Cardiac muscle cell (in vitro differentiated cells and primary cell): ENCODE measurements at regions not wholly inside any gene's neighbourhood (a gene's known extent, or its start where the extent isn't known, plus 50 kb on each side); places are given as distances from the start of the nearest gene placed in this dataset.

Experiments used
- DNase-seq, 2 donors: peaks; one replicate each; pipeline versions ENCODE4 v3.0.0 to v3.0.0-alpha.2; 2010 to 2017; ENCODE audit warnings: low read depth in 1 of 2, low spot score in 1 of 2
- H3K27ac ChIP-seq: fragments of 200-600 bp; sonication (generic); 2 replicates; pipeline ENCODE4 v1.5.1; 2016
- H3K27me3 ChIP-seq: fragments of 200-600 bp; sonication (generic); 2 replicates; pipeline ENCODE4 v1.6.0; 2016; ENCODE audit warnings: control low read depth
- H3K36me3 ChIP-seq: fragments of 200-600 bp; sonication (generic); 2 replicates; pipeline ENCODE4 v1.5.1; 2016; ENCODE audit warnings: control low read depth
- H3K4me1 ChIP-seq: fragments of 200-600 bp; sonication (generic); 2 replicates; pipeline ENCODE4 v1.8.1; 2017; ENCODE audit warnings: low read depth, mild to moderate bottlenecking, mixed run types
- H3K4me3 ChIP-seq: fragments of 200-600 bp; sonication (generic); 2 replicates; pipeline ENCODE4 v1.5.1; 2016; ENCODE audit warnings: mild to moderate bottlenecking
- H3K9me3 ChIP-seq: fragments of 200-600 bp; sonication (generic); 2 replicates; pipeline ENCODE4 v1.5.1; 2017; ENCODE audit warnings: low read depth, mild to moderate bottlenecking, control low read depth
- TF ChIP-seq, protein P1 (sequence below): IDR thresholded peaks from 2 replicates; pipeline ENCODE4 v1.5.1; 2012; ENCODE audit warnings: low read depth, mild to moderate bottlenecking, low read length

DNA sequence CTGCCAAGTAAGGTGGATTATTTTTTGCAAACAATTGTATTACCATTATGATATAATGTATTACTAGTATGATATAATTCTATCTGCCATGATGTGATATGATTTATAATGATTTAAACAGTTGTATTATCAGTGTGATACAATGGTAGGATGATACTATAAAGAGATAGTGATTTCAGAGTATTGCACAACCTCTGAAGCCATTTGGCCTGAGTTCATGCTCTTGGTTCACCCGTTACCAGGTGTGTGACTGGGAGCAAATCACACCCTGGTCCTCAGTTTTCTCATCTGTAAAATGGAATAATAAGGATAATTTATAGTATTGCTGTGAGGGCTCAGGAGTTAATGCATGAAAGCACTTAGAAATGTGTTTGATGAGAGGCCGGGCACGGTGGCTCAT is 905.0 kb upstream of the RBFOX1 start:
- no peaks in the 10 kb centered on the region for H3K9me3 ChIP-seq
- TF ChIP-seq, protein P1, sequence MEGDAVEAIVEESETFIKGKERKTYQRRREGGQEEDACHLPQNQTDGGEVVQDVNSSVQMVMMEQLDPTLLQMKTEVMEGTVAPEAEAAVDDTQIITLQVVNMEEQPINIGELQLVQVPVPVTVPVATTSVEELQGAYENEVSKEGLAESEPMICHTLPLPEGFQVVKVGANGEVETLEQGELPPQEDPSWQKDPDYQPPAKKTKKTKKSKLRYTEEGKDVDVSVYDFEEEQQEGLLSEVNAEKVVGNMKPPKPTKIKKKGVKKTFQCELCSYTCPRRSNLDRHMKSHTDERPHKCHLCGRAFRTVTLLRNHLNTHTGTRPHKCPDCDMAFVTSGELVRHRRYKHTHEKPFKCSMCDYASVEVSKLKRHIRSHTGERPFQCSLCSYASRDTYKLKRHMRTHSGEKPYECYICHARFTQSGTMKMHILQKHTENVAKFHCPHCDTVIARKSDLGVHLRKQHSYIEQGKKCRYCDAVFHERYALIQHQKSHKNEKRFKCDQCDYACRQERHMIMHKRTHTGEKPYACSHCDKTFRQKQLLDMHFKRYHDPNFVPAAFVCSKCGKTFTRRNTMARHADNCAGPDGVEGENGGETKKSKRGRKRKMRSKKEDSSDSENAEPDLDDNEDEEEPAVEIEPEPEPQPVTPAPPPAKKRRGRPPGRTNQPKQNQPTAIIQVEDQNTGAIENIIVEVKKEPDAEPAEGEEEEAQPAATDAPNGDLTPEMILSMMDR, result no peak
- no peaks in the 10 kb centered on the region for H3K4me1 ChIP-seq
- DNase-seq, result no peak
- no peaks in the 10 kb centered on the region for H3K36me3 ChIP-seq
- H3K4me3 ChIP-seq, result no peak overlapping the region
- no peak overlapping the region for H3K27ac ChIP-seq
- H3K27me3 ChIP-seq, result no peaks in the 10 kb centered on the region

DNA sequence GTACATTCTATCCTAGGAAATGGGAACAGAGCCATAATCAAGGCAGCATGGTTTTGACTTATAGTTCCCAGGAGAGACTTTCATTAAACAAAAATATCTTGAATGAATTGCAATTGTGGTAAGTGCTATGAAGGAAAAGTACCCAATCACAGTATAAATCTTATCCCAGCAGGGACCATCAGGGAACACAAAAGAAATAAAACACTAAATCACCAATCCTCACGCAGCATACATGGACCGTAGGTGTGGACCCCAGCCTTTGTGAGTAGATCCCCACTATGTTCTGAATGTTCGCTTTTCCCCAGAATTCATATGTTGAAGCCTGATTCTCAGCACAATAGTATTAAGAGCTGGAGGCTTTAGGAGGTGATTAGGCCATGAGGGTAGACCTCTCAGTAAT is 925.0 kb upstream of the RBFOX1 start:
- no peak overlapping the region for H3K27ac ChIP-seq
- H3K4me1 ChIP-seq, result no peaks in the 10 kb centered on the region
- TF ChIP-seq, protein P1, result no peak
- H3K9me3 ChIP-seq, result no peaks in the 10 kb centered on the region
- no peak for DNase-seq
- no peaks in the 10 kb centered on the region for H3K27me3 ChIP-seq
- no peaks in the 10 kb centered on the region for H3K36me3 ChIP-seq
- no peak overlapping the region for H3K4me3 ChIP-seq

DNA sequence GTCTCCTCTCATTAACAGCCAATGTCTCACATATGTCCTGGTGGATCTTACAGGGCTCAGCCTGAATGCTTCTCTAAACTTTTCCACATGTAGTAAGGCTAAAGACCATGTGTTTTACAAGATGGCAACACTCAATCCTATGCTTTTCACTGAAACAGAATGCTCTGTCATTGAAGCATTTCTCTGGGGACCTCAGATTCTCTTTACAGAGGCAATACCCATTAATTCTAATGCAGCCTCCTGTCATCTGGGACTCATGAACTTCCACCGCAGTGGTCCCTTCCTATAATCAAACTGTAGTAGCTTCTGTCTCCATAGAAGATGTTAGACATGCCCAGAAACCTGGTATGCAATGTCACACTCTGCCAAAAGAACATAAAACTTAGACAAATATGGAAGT is 926.6 kb upstream of the RBFOX1 start:
- H3K27ac ChIP-seq, result no peak overlapping the region
- no peak for DNase-seq
- H3K9me3 ChIP-seq, result no peaks in the 10 kb centered on the region
- H3K4me1 ChIP-seq, result no peaks in the 10 kb centered on the region
- TF ChIP-seq, protein P1, result no peak
- H3K36me3 ChIP-seq, result no peaks in the 10 kb centered on the region
- no peak overlapping the region for H3K4me3 ChIP-seq
- H3K27me3 ChIP-seq, result no peaks in the 10 kb centered on the region

DNA sequence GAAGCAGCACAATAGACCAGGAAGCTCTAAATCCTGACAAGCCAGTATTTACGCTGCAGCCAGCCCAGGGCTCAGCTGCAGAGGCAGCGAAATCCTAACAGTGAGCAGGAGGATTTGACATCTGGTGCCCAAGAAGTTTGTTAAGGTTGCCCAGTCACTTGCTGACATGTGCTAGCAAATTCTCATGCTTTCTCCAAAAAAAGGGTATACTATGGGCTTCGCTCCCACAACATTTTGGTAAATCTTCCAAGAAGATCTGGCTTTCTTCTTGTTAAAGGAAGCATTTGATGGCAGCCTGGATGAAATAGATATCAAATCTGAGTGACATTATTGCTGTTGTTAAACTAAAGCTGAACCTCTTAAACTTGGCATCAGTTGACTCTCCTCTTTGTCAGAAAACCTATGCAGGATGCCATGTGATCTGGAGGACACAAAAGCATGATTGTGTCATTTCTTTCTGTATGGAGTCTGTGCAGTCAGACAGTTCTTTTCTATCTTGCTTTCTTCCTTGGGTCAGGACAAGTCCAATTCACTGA is 949.7 kb upstream of the RBFOX1 start:
- no peaks in the 10 kb centered on the region for H3K4me1 ChIP-seq
- DNase-seq, result no peak
- H3K27ac ChIP-seq, result no peak overlapping the region
- no peaks in the 10 kb centered on the region for H3K36me3 ChIP-seq
- H3K27me3 ChIP-seq, result no peaks in the 10 kb centered on the region
- H3K4me3 ChIP-seq, result no peak overlapping the region
- TF ChIP-seq, protein P1, result no peak
- no peaks in the 10 kb centered on the region for H3K9me3 ChIP-seq

DNA sequence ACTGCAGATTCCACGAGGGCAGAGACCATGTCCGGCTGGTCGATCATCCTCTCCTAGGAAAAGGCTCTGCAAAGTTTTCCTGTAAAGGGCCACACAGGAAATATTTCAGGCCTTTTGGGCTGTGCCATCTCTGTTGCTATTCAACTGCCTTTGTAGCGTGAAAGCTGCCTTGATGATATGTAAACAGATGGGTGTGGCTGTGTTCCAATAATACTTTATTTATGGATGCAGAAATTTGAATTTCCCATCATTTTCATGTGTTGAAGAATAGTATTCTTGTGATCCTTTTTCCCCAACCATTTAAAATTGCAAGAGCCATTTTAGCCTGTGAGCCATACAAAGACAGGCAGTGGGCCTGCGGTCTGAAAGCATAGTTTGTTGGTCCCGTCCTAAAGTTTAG is 950.7 kb upstream of the RBFOX1 start:
- DNase-seq, result no peak
- no peak overlapping the region for H3K4me3 ChIP-seq
- H3K36me3 ChIP-seq, result no peaks in the 10 kb centered on the region
- H3K4me1 ChIP-seq, result no peaks in the 10 kb centered on the region
- no peak overlapping the region for H3K27ac ChIP-seq
- no peaks in the 10 kb centered on the region for H3K27me3 ChIP-seq
- TF ChIP-seq, protein P1, result no peak
- H3K9me3 ChIP-seq, result no peaks in the 10 kb centered on the region

DNA sequence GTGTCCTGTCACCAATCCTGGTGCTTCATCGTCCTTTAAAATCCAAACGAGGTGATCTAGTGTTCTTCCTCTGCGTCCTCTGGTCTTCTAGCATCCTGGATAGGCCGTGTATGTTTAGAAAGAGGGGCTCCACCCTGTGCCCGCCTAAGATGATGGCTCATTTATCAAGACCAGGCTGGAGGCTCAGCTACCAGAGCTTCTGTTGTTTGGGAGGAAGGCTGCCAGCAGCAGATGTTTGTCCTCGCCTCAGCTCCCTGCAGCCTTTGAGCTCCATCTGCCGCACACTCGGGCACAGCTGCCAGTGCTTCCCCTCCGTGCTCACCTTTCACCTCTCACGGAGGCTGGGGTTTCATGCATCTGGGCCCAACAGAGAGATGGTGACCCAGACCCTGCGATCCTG is 954.7 kb upstream of the RBFOX1 start:
- Histone ChIP-seq H3K27ac (no peak overlapping the region), H3K4me1 (no peaks in the 10 kb centered on the region)

More for the DNA sequence above, 954.7 kb upstream of the RBFOX1 start:
- Histone ChIP-seq H3K27me3 (no peaks in the 10 kb centered on the region), H3K36me3 (no peaks in the 10 kb centered on the region), H3K4me3 (no peak overlapping the region), H3K9me3 (no peaks in the 10 kb centered on the region)
- TF ChIP-seq, protein P1, result no peak
- DNase-seq, result no peak
